Suprapubic skin (tissue), 4 donors: ENCODE measurements at regions not wholly inside any gene's neighbourhood (a gene's known extent, or its start where the extent isn't known, plus 50 kb on each side); places are given as distances from the start of the nearest gene placed in this dataset.

Source experiments
- DNase-seq, 2 donors: peaks; one replicate each; pipeline ENCODE4 v3.0.0-alpha.2; 2019; ENCODE audit warnings: low spot score in 2 of 2
- H3K27ac ChIP-seq: fragments of 200-600 bp; sonication (generic); one replicate; pipeline ENCODE4 v1.5.1; 2019
- H3K27me3 ChIP-seq: fragments of 200-600 bp; sonication (generic); one replicate; pipeline ENCODE4 v1.5.1; 2019
- H3K36me3 ChIP-seq: fragments of 200-600 bp; sonication (generic); one replicate; pipeline ENCODE4 v1.5.1; 2019
- H3K4me1 ChIP-seq: fragments of 200-600 bp; sonication (generic); one replicate; pipeline ENCODE4 v1.5.1; 2019
- H3K4me3 ChIP-seq: fragments of 200-600 bp; sonication (generic); one replicate; pipeline ENCODE4 v1.5.1; 2019; ENCODE audit warnings: mild to moderate bottlenecking
- H3K9me3 ChIP-seq: fragments of 200-600 bp; sonication (generic); one replicate; pipeline ENCODE4 v1.5.1; 2019
- CTCF ChIP-seq, 2 donors: fragments of 200-600 bp in 1 of 2; fragments of 450-650 bp in 1 of 2; sonication (generic) in 1 of 2; IDR thresholded peaks; one replicate each; pipeline ENCODE4 v1.5.1; 2016 to 2019; ENCODE audit warnings: antibody characterized with exemption in 2 of 2, mild to moderate bottlenecking in 1 of 2, moderate library complexity in 1 of 2
- EP300 ChIP-seq: sonication (generic); formaldehyde crosslinking; IDR thresholded peaks from one replicate; pipeline ENCODE4 v1.6.1; 2017; ENCODE audit warnings: antibody characterized with exemption
- POLR2A ChIP-seq, 2 donors: fragments of 450-650 bp; IDR thresholded peaks; one replicate each; pipeline ENCODE4 v1.6.1; 2017; ENCODE audit warnings: antibody characterized with exemption in 2 of 2, mild to moderate bottlenecking in 2 of 2, moderate library complexity in 2 of 2
- POLR2AphosphoS5 ChIP-seq, 3 donors: sonication (generic); formaldehyde crosslinking; IDR thresholded peaks; one replicate each; pipeline ENCODE4 v1.6.1; 2017; ENCODE audit warnings: antibody characterized with exemption in 3 of 3
- WGBS: methylation state at CpG from one replicate; pipeline ENCODE4 v1.1.5; 2018; 5-methylcytosine and 5-hydroxymethylcytosine counted together

GRCh38 chr5:161235569-161235968, 311.0 kb downstream of the GABRB2 start:
- no peaks in the 10 kb centered on the region for H3K4me1 ChIP-seq
- WGBS, result 64% methylated on average over 1 of the region's 1 CpG
- TF ChIP-seq POLR2AphosphoS5 (IDR thresholded peaks at IDR 0.05) (no peak), CTCF (IDR thresholded peaks at IDR 0.05) (no peak), POLR2A (IDR thresholded peaks at IDR 0.05) (no peak), EP300 (no peak)

GRCh38 chr5:161233553-161233952, 313.0 kb downstream of the GABRB2 start:
- TF ChIP-seq POLR2AphosphoS5 (IDR thresholded peaks at IDR 0.05) (no peak), EP300 (no peak), POLR2A (IDR thresholded peaks at IDR 0.05) (no peak), CTCF (IDR thresholded peaks at IDR 0.05) (no peak)
- no peaks in the 10 kb centered on the region for H3K36me3 ChIP-seq
- no peaks in the 10 kb centered on the region for H3K27me3 ChIP-seq
- H3K9me3 ChIP-seq, result no peaks in the 10 kb centered on the region
- no peak for DNase-seq
- no peak overlapping the region for H3K4me3 ChIP-seq
- no peaks in the 10 kb centered on the region for H3K4me1 ChIP-seq
- H3K27ac ChIP-seq, result no peak overlapping the region
- WGBS, result 50% methylated on average over 1 of the region's 1 CpG

More at GRCh38 chr5:161235569-161235968, 311.0 kb downstream of the GABRB2 start:
- H3K27ac ChIP-seq, result no peak overlapping the region
- no peak overlapping the region for H3K4me3 ChIP-seq
- H3K9me3 ChIP-seq, result no peaks in the 10 kb centered on the region
- DNase-seq, result no peak
- no peaks in the 10 kb centered on the region for H3K27me3 ChIP-seq
- H3K36me3 ChIP-seq, result no peaks in the 10 kb centered on the region

- Histone ChIP-seq H3K27me3 (no peaks in the 10 kb centered on the region), H3K36me3 (no peaks in the 10 kb centered on the region), H3K9me3 (no peaks in the 10 kb centered on the region), H3K27ac (no peak overlapping the region), H3K4me3 (no peak overlapping the region), H3K4me1 (no peaks in the 10 kb centered on the region)
- no peak for DNase-seq
- TF ChIP-seq POLR2AphosphoS5 (IDR thresholded peaks at IDR 0.05) (no peak), POLR2A (IDR thresholded peaks at IDR 0.05) (no peak), EP300 (no peak), CTCF (IDR thresholded peaks at IDR 0.05) (no peak)
- 56% methylated on average over 3 of the region's 3 CpGs for WGBS
Observed at GRCh38 chr5:161230221-161230620, 316.3 kb downstream of the GABRB2 start.

- H3K4me3 ChIP-seq, result no peak overlapping the region
- 87% methylated on average over 4 of the region's 4 CpGs for whole genome bisulfite sequencing
- no peaks in the 10 kb centered on the region for H3K4me1 ChIP-seq
- H3K36me3 ChIP-seq, result no peaks in the 10 kb centered on the region
- no peak for DNase-seq
- H3K27ac ChIP-seq, result no peak overlapping the region
- no peaks in the 10 kb centered on the region for H3K9me3 ChIP-seq
- no peak for TF ChIP-seq POLR2AphosphoS5 (IDR thresholded peaks at IDR 0.05)
- no peak for TF ChIP-seq POLR2A (IDR thresholded peaks at IDR 0.05)
- no peak for TF ChIP-seq CTCF (IDR thresholded peaks at IDR 0.05)
- TF ChIP-seq EP300, result no peak
- no peaks in the 10 kb centered on the region for H3K27me3 ChIP-seq
Observed at GRCh38 chr5:161219816-161220215, 326.7 kb downstream of the GABRB2 start.

- DNase-seq, result no peak
- Histone ChIP-seq H3K9me3 (no peaks in the 10 kb centered on the region), H3K27me3 (no peaks in the 10 kb centered on the region), H3K36me3 (no peaks in the 10 kb centered on the region), H3K4me3 (no peak overlapping the region), H3K4me1 (no peaks in the 10 kb centered on the region), H3K27ac (no peak overlapping the region)
- WGBS, result 66% methylated on average over 3 of the region's 3 CpGs
- TF ChIP-seq POLR2A (IDR thresholded peaks at IDR 0.05), result no peak
- no peak for TF ChIP-seq POLR2AphosphoS5 (IDR thresholded peaks at IDR 0.05)
- TF ChIP-seq EP300, result no peak
- no peak for TF ChIP-seq CTCF (IDR thresholded peaks at IDR 0.05)
Observed at GRCh38 chr5:161216877-161217276, 329.6 kb downstream of the GABRB2 start.
